ENCODE measurements at regions not wholly inside any gene's neighbourhood (a gene's known extent, or its start where the extent isn't known, plus 50 kb on each side); places are given as distances from the start of the nearest gene placed in this dataset.

GRCh38 chr2:223701761-223702160 lies 99.6 kb upstream of the SCG2 start:
- H3K27ac ChIP-seq: no peak overlapping the region

GRCh38 chr2:223700221-223700620 lies 98.1 kb upstream of the SCG2 start:
- no peak overlapping the region for H3K27ac ChIP-seq
- TF ChIP-seq, protein P1, sequence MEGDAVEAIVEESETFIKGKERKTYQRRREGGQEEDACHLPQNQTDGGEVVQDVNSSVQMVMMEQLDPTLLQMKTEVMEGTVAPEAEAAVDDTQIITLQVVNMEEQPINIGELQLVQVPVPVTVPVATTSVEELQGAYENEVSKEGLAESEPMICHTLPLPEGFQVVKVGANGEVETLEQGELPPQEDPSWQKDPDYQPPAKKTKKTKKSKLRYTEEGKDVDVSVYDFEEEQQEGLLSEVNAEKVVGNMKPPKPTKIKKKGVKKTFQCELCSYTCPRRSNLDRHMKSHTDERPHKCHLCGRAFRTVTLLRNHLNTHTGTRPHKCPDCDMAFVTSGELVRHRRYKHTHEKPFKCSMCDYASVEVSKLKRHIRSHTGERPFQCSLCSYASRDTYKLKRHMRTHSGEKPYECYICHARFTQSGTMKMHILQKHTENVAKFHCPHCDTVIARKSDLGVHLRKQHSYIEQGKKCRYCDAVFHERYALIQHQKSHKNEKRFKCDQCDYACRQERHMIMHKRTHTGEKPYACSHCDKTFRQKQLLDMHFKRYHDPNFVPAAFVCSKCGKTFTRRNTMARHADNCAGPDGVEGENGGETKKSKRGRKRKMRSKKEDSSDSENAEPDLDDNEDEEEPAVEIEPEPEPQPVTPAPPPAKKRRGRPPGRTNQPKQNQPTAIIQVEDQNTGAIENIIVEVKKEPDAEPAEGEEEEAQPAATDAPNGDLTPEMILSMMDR (IDR thresholded peaks at IDR 0.05): no peak
- no peak for TF ChIP-seq ZFX (IDR thresholded peaks at IDR 0.05; ENCODE audit: borderline replicate concordance)

More at GRCh38 chr2:223701761-223702160, 99.6 kb upstream of the SCG2 start:
- TF ChIP-seq, protein P1 (IDR thresholded peaks at IDR 0.05): no peak
- no peak for TF ChIP-seq ZFX (IDR thresholded peaks at IDR 0.05; ENCODE audit: borderline replicate concordance)

- no peak overlapping the region for H3K27ac ChIP-seq
- no peak for TF ChIP-seq ZFX (IDR thresholded peaks at IDR 0.05; ENCODE audit: borderline replicate concordance)
- TF ChIP-seq, protein P1 (IDR thresholded peaks at IDR 0.05): no peak
These were observed 95.9 kb upstream of the SCG2 start for GRCh38 chr2:223697892-223698645.

DNA sequence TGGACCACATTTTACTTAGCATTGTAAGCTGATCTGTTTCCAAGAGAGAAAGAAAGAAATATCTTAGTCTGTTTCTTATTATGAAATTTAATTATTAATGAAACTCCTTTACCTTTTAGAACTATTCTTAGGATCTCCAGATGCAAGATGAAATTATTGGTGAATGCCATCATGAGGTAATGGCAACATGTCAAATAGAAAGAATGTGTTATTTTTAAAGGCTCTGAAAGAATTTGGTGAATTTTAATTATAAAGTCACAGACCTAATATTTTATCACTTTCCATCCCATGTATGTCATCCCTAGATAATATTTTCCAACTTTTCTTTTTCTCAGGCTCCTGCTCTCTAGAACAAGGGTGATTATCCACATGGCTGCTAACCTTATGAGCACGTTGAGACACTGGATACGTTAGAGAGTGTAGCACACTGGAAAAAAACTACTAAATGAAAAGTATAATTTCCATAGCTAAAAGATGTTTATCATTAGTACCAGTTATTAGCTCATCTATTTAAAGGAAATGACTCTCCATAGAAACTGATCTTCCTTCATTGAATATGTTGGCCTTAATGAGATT lies 95.2 kb upstream of the SCG2 start:
- peak overlapping the region; percentile 21; the same call in 1 of the 2 replicates for H3K27ac ChIP-seq
- TF ChIP-seq, protein P1 (IDR thresholded peaks at IDR 0.05): no peak
- no peak for TF ChIP-seq ZFX (IDR thresholded peaks at IDR 0.05; ENCODE audit: borderline replicate concordance)

- H3K27ac ChIP-seq: peak overlapping the region; percentile 21; the same call in 1 of the 2 replicates
- TF ChIP-seq, protein P1 (IDR thresholded peaks at IDR 0.05): no peak
- TF ChIP-seq ZFX (IDR thresholded peaks at IDR 0.05; ENCODE audit: borderline replicate concordance): no peak
These were observed 94.6 kb upstream of the SCG2 start for GRCh38 chr2:223696719-223697118.

GRCh38 chr2:223692191-223692947 lies 90.2 kb upstream of the SCG2 start:
- TF ChIP-seq, protein P1 (IDR thresholded peaks at IDR 0.05): peak; percentile 80
- TF ChIP-seq ZFX (IDR thresholded peaks at IDR 0.05; ENCODE audit: borderline replicate concordance): no peak
- H3K27ac ChIP-seq: no peak overlapping the region

All from 22Rv1 (cell line).